T47D (cell line): ENCODE measurements at regions not wholly inside any gene's neighbourhood (a gene's known extent, or its start where the extent isn't known, plus 50 kb on each side); places are given as distances from the start of the nearest gene placed in this dataset.

Experiments
- DNase-seq, 2 experiments: peaks; one replicate each; pipeline versions ENCODE4 v3.0.0 to v3.0.0-alpha.2; 2011 to 2012; ENCODE audit warnings: low read depth in 1 of 2, low spot score in 1 of 2
- JUND ChIP-seq: IDR thresholded peaks from 2 replicates; pipeline ENCODE4 v1.6.1; 2012; ENCODE audit warnings: low read depth
- in situ Hi-C: cut with HindIII; loops from 2 replicates; pipeline ENCODE4 v1.10.0; 2016; ENCODE audit warnings: low sequenced_read_pairs, low pct_unique_long_range_greater_than_20kb

- TF ChIP-seq JUND = no peak
- DNase-seq = no peak
- in situ Hi-C loops = no loop called here
Measured at GRCh38 chr6:169157197-169158148, 96.2 kb downstream of the THBS2 start.

GRCh38 chr6:169156793-169157147 lies 96.9 kb downstream of the THBS2 start:
- no peak for TF ChIP-seq JUND
- no peak for DNase-seq
- in situ Hi-C loops = no loop called here

GRCh38 chr6:169156108-169156792 lies 97.4 kb downstream of the THBS2 start:
- no peak for DNase-seq
- no peak for TF ChIP-seq JUND
- in situ Hi-C loops = no loop called here

GRCh38 chr6:169155481-169155880 lies 98.2 kb downstream of the THBS2 start:
- in situ Hi-C loops = no loop called here
- TF ChIP-seq JUND = no peak
- DNase-seq = no peak

GRCh38 chr6:169153401-169153800 lies 100.2 kb downstream of the THBS2 start:
- TF ChIP-seq JUND = no peak
- in situ Hi-C loops = no loop called here
- DNase-seq = no peak

- no peak for DNase-seq
- in situ Hi-C loops = no loop called here
- no peak for TF ChIP-seq JUND
Measured at GRCh38 chr6:169146521-169146920, 107.1 kb downstream of the THBS2 start.

GRCh38 chr6:169145991-169146501 lies 107.6 kb downstream of the THBS2 start:
- in situ Hi-C loops = no loop called here
- TF ChIP-seq JUND = no peak
- no peak for DNase-seq

GRCh38 chr6:169145496-169145895 lies 108.2 kb downstream of the THBS2 start:
- TF ChIP-seq JUND = no peak
- no peak for DNase-seq

GRCh38 chr6:169144356-169144755 lies 109.3 kb downstream of the THBS2 start:
- DNase-seq = no peak
- in situ Hi-C loops = no loop called here
- no peak for TF ChIP-seq JUND

More at GRCh38 chr6:169145496-169145895, 108.2 kb downstream of the THBS2 start:
- in situ Hi-C loops = no loop called here

GRCh38 chr6:169142538-169142844 lies 111.2 kb downstream of the THBS2 start:
- in situ Hi-C loops = no loop called here
- no peak for TF ChIP-seq JUND
- DNase-seq = no peak

- in situ Hi-C loops = no loop called here
- no peak for TF ChIP-seq JUND
- no peak for DNase-seq
Measured at GRCh38 chr6:169141671-169142537, 111.7 kb downstream of the THBS2 start.

- TF ChIP-seq JUND = no peak
- no peak for DNase-seq
- in situ Hi-C loops = no loop called here
Measured at GRCh38 chr6:169140986-169141495, 112.6 kb downstream of the THBS2 start.
